AG09309 (cell line): ENCODE measurements at regions not wholly inside any gene's neighbourhood (a gene's known extent, or its start where the extent isn't known, plus 50 kb on each side); places are given as distances from the start of the nearest gene placed in this dataset.

ENCODE experiments used
- DNase-seq: peaks from one replicate; pipeline ENCODE4 v3.0.0-alpha.2; 2010; ENCODE audit warnings: low read depth
- H3K4me3 ChIP-seq: 2 replicates; pipeline ENCODE4 v1.5.1; 2011; ENCODE audit warnings: mild to moderate bottlenecking, low read depth, low read length, moderate library complexity; ENCODE audit not compliant: control insufficient read depth
- TF ChIP-seq, protein P1 (sequence below): IDR thresholded peaks from 2 replicates; pipeline ENCODE4 v1.5.1; 2011; ENCODE audit warnings: mild to moderate bottlenecking, low read depth, low read length, inconsistent platforms; ENCODE audit not compliant: insufficient read depth, control insufficient read depth; ENCODE audit errors: missing control alignments

DNA sequence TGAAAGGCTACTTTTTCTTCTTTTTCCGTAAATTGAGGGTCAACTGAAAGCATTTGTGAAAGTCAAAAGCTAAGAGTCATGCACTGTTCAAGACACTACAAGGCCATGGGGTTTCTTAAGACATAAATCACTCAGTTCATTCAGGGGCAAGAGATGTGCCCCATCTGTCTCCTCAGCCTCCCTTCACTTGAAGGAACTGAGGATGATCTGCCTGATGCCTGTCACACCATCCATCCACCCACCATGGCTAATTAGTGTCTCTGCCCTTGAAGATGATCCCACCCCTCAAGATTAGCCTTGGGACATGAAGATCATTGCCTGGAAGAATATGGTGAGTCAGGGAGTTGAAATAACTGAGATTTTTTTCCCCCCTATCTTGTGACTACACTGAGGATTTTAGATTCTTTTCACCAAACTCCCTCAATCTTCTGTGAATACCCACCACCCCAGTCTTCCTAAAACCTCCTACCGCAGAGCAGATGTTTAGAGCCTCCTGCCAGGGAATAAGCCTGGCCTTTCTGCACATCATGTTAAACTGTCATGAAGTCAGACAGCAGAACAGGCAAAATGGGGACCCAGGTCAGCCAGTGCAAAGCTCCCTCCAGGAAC is 88.6 kb upstream of the LMO4 start:
- TF ChIP-seq, protein P1, sequence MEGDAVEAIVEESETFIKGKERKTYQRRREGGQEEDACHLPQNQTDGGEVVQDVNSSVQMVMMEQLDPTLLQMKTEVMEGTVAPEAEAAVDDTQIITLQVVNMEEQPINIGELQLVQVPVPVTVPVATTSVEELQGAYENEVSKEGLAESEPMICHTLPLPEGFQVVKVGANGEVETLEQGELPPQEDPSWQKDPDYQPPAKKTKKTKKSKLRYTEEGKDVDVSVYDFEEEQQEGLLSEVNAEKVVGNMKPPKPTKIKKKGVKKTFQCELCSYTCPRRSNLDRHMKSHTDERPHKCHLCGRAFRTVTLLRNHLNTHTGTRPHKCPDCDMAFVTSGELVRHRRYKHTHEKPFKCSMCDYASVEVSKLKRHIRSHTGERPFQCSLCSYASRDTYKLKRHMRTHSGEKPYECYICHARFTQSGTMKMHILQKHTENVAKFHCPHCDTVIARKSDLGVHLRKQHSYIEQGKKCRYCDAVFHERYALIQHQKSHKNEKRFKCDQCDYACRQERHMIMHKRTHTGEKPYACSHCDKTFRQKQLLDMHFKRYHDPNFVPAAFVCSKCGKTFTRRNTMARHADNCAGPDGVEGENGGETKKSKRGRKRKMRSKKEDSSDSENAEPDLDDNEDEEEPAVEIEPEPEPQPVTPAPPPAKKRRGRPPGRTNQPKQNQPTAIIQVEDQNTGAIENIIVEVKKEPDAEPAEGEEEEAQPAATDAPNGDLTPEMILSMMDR: no peak
- DNase-seq: no peak
- no peak overlapping the region for H3K4me3 ChIP-seq

GRCh38 chr1:87240661-87241285 is 87.9 kb upstream of the LMO4 start:
- H3K4me3 ChIP-seq: no peak overlapping the region
- no peak for DNase-seq
- TF ChIP-seq, protein P1: no peak

- TF ChIP-seq, protein P1: no peak
- no peak for DNase-seq
- H3K4me3 ChIP-seq: no peak overlapping the region
Observed at GRCh38 chr1:87242445-87243185, 86.1 kb upstream of the LMO4 start.

DNA sequence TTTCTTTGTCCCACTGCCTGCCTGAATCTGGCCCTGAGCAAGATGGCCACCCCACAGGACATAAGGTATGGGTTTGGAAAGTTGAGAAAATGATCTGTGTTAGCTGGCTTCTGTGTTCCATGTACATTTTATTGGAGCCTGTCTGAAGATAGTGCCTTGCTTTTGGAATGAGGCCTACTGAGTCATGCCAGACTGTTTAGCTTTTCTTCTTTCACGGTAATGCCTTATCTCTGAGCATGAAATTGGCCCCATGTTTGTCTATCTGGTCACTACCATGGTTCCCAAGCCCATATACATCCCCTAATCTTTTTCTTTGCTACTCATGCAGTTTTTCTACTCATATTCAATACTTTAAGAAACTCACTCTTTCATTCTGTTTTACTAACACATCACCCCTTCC is 85.1 kb upstream of the LMO4 start:
- TF ChIP-seq, protein P1: no peak
- peak; percentile 27 for DNase-seq
- no peak overlapping the region for H3K4me3 ChIP-seq

DNA sequence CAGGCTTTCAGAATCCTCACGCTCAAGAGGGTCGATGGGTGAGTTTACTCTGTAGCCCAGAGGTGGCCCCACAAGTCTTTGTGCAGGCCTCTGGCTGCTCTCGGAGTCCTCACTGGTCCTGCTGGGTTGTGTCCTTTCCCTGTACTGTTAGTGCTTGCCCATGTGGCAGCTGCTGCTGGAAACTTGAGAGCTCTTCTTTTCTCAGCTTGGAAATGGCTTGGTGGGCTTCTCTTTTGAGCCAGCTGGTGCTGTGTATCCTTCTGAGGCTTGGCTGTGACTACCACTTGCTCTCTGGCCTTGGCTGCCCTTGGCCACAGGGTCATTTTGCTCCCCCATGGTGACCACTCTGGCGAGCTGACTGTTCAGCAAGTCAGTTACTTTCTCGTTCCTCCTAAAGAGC is 82.2 kb upstream of the LMO4 start:
- TF ChIP-seq, protein P1: no peak
- no peak for DNase-seq
- no peak overlapping the region for H3K4me3 ChIP-seq

DNA sequence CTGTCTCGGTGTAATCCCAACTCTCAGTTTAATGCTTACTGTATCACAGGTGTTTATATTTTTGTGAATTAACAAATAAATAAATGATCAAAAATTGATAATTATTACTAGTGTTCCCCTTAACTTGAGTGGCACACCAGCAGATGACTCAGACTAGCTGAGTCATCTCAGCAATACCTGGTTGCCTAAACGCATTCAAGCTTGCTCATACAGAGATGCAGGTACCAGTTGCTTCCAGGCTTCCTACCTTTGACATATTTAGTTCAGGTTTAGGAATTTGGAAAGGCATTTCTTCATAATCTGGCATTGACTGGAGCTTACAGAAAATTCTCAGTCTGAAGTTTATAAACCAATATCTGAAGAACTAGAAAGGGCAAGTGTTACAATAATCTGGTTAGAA is 78.9 kb upstream of the LMO4 start:
- H3K4me3 ChIP-seq: no peak overlapping the region
- no peak for DNase-seq
- TF ChIP-seq, protein P1: no peak
